NT2/D1 (cell line): ENCODE measurements at regions not wholly inside any gene's neighbourhood (a gene's known extent, or its start where the extent isn't known, plus 50 kb on each side); places are given as distances from the start of the nearest gene placed in this dataset.

Source experiments
- SUZ12 ChIP-seq: IDR thresholded peaks from 2 replicates; pipeline ENCODE4 v1.6.1; 2011; ENCODE audit not compliant: insufficient read length, insufficient read depth; ENCODE audit errors: extremely low read depth
- YY1 ChIP-seq: IDR thresholded peaks from 2 replicates; pipeline ENCODE4 v1.6.1; 2011; ENCODE audit not compliant: insufficient read length, insufficient read depth
- ZNF274 ChIP-seq: IDR thresholded peaks from 2 replicates; pipeline ENCODE4 v1.6.1; 2011; ENCODE audit warnings: mild to moderate bottlenecking, low read depth, low read length

- no peak for TF ChIP-seq ZNF274
- TF ChIP-seq SUZ12, result no peak
- no peak for TF ChIP-seq YY1
Observed at GRCh38 chr2:42863320-42863719, 70.9 kb upstream of the HAAO start.
